Caco-2 (cell line): ENCODE measurements at regions not wholly inside any gene's neighbourhood (a gene's known extent, or its start where the extent isn't known, plus 50 kb on each side); places are given as distances from the start of the nearest gene placed in this dataset.

Experiments used
- BruUV-seq: library from RNA; stranded (reverse); fragments of 400-500 nt; replicated peaks from 2 replicates; lab custom pipeline; 2021; lab: Mats Ljungman, UMichigan
- CTCF ChIA-PET: fragments of 300-600 bp; sonication (Branson Sonifier 250); formaldehyde crosslinking; loops from one replicate; lab custom pipeline; 2022; ENCODE audit warnings: antibody characterized with exemption; lab: Charles Lee
- POLR2A ChIA-PET: fragments of 300-600 bp; sonication (Branson Sonifier 250); formaldehyde crosslinking; loops from one replicate; lab custom pipeline; 2022; ENCODE audit warnings: antibody characterized with exemption; lab: Charles Lee
- DNase-seq, 2 experiments: peaks; one replicate each; pipeline versions ENCODE4 v3.0.0 to v3.0.0-alpha.2; 2020 to 2022
- H3K27me3 ChIP-seq: replicated peaks from 2 replicates; pipeline ENCODE4 v1.6.0; 2011; ENCODE audit warnings: low read length; ENCODE audit not compliant: control insufficient read depth, insufficient read depth
- H3K36me3 ChIP-seq: 2 replicates; pipeline ENCODE4 v1.5.1; 2011; ENCODE audit warnings: low read length; ENCODE audit not compliant: control insufficient read depth, insufficient read depth
- H3K4me1 ChIP-seq: fragments of 250-450 bp; sonication (Bioruptor Pico); 2 replicates; pipeline ENCODE4 v1.5.1; 2020; ENCODE audit warnings: mild to moderate bottlenecking
- H3K4me3 ChIP-seq: 2 replicates; pipeline ENCODE4 v1.5.1; 2011; ENCODE audit warnings: low read depth, mild to moderate bottlenecking, control low read depth, low read length
- H3K9me3 ChIP-seq: fragments of 250-450 bp; sonication (Bioruptor Pico); 2 replicates; pipeline ENCODE4 v1.5.1; 2020; ENCODE audit warnings: mild to moderate bottlenecking, moderate library complexity
- H3K27ac Mint-ChIP-seq: one replicate; pipeline ENCODE4 v1.8.0; 2022; ENCODE audit warnings: mixed read lengths; ENCODE audit not compliant: unreplicated experiment
- H3K27me3 Mint-ChIP-seq: one replicate; pipeline ENCODE4 v1.8.0; 2022; ENCODE audit warnings: mixed read lengths; ENCODE audit not compliant: insufficient read depth, unreplicated experiment
- H3K36me3 Mint-ChIP-seq: one replicate; pipeline ENCODE4 v1.8.0; 2022; ENCODE audit warnings: mild to moderate bottlenecking, mixed read lengths; ENCODE audit not compliant: insufficient read depth, unreplicated experiment
- H3K4me1 Mint-ChIP-seq: one replicate; pipeline ENCODE4 v1.8.0; 2022; ENCODE audit warnings: low read depth, mixed read lengths; ENCODE audit not compliant: unreplicated experiment
- H3K4me3 Mint-ChIP-seq: one replicate; pipeline ENCODE4 v1.8.0; 2022; ENCODE audit warnings: mild to moderate bottlenecking, moderate library complexity, mixed read lengths; ENCODE audit not compliant: unreplicated experiment
- H3K9me3 Mint-ChIP-seq: one replicate; pipeline ENCODE4 v1.8.0; 2022; ENCODE audit warnings: mixed read lengths; ENCODE audit not compliant: unreplicated experiment
- CTCF ChIP-seq, 2 experiments: fragments of 200-600 bp in 1 of 2; IDR thresholded peaks; 1 replicate in 1 of 2; 2 replicates in 1 of 2; pipeline versions ENCODE4 v1.5.1 to v1.8.0; 2011 to 2022; ENCODE audit warnings: antibody characterized with exemption in 1 of 2, control low read depth in 1 of 2, inconsistent platforms in 1 of 2, low read depth in 1 of 2, low read length in 1 of 2, mild to moderate bottlenecking in 1 of 2, moderate library complexity in 1 of 2; ENCODE audit not compliant: insufficient read depth in 1 of 2, severe bottlenecking in 1 of 2, unreplicated experiment in 1 of 2
- intact Hi-C: fragments of 100-400 bp; cut with micrococcal nuclease; formaldehyde crosslinking; loops from one replicate; pipeline ENCODE4 v1.10.0; 2022; ENCODE audit not compliant: unreplicated experiment

DNA sequence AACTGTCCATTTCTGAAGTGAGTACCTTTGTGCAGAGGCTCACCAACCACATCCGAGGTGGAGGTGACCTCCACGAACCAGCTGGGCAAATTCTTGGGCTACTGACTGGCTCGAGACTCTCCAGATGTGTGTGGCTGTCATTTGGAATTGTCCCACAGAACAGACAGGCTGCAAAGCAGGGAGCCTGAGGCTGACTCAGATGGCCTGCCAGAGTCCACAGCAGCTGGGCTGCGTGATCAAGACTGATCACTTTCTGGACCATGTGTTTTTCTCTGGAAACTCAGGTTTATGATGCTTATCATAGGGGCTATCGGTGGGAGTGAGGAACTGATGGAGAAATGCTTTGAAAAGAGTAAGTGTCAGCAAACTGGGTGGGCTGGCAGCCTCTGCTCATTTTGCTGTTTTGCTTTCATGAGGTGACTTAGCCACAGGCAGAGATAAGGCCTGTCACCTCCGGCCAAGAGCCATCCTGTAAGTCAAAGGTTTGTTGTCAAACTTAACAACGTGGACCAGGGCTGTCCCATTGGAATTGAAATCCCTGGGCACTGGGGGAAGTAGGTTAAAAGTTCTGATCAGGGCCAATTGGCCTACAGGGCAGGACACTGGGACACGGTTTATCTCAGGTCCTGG lies 120.4 kb downstream of the LIPG start:
- no peak for TF ChIP-seq CTCF (IDR thresholded peaks at IDR 0.05; ENCODE audit: insufficient read depth in 1 of 2, low read depth in 1 of 2, low read length in 1 of 2, severe bottlenecking in 1 of 2, unreplicated experiment in 1 of 2)
- CTCF ChIA-PET, result no interaction called here
- Histone ChIP-seq H3K4me3 (no peak overlapping the region), H3K36me3 (no peaks in the 10 kb centered on the region), H3K27me3 (no peaks in the 10 kb centered on the region), H3K9me3 (no peaks in the 10 kb centered on the region), H3K4me1 (no peaks in the 10 kb centered on the region; the same call in 1 of the 2 replicates)
- DNase-seq, result no peak
- Mint-ChIP-seq H3K9me3 (peaks cover 18% of the 10 kb centered on the region), H3K4me3 (no peak overlapping the region), H3K27me3 (no peaks in the 10 kb centered on the region), H3K36me3 (no peaks in the 10 kb centered on the region), H3K27ac (no peak overlapping the region), H3K4me1 (no peaks in the 10 kb centered on the region)
- POLR2A ChIA-PET, result no interaction called here
- BruUV-seq, result no TSS peak
- intact Hi-C loops, result no loop called here

GRCh38 chr18:49681387-49681786 lies 119.5 kb downstream of the LIPG start:
- BruUV-seq, result no TSS peak
- ChIA-PET POLR2A (no interaction called here), CTCF (interaction anchor here (0.7 kb wide), 1 partner anchor 86 kb away, joined by 3 read pairs; no protein-coding TSS in a partner anchor)
- Histone ChIP-seq H3K9me3 (no peaks in the 10 kb centered on the region), H3K4me3 (no peak overlapping the region), H3K4me1 (no peaks in the 10 kb centered on the region; the same call in 1 of the 2 replicates), H3K36me3 (no peaks in the 10 kb centered on the region), H3K27me3 (no peaks in the 10 kb centered on the region)
- TF ChIP-seq CTCF (IDR thresholded peaks at IDR 0.05; ENCODE audit: insufficient read depth in 1 of 2, low read depth in 1 of 2, low read length in 1 of 2, severe bottlenecking in 1 of 2, unreplicated experiment in 1 of 2), result no peak
- intact Hi-C loops, result no loop called here
- peak in 1 of 2 experiments; percentile 5 for DNase-seq
- H3K27me3 Mint-ChIP-seq, result no peaks in the 10 kb centered on the region
- no peak overlapping the region for H3K4me3 Mint-ChIP-seq
- H3K36me3 Mint-ChIP-seq, result no peaks in the 10 kb centered on the region
- H3K4me1 Mint-ChIP-seq, result no peaks in the 10 kb centered on the region
- peaks cover 18% of the 10 kb centered on the region for H3K9me3 Mint-ChIP-seq
- H3K27ac Mint-ChIP-seq, result no peak overlapping the region

GRCh38 chr18:49678440-49678839 lies 116.6 kb downstream of the LIPG start:
- Histone ChIP-seq H3K4me3 (no peak overlapping the region), H3K4me1 (no peaks in the 10 kb centered on the region; the same call in 1 of the 2 replicates), H3K36me3 (no peaks in the 10 kb centered on the region), H3K27me3 (no peaks in the 10 kb centered on the region), H3K9me3 (no peaks in the 10 kb centered on the region)
- Mint-ChIP-seq H3K9me3 (peaks cover 6% of the 10 kb centered on the region), H3K4me1 (no peaks in the 10 kb centered on the region), H3K4me3 (no peak overlapping the region), H3K27me3 (no peaks in the 10 kb centered on the region), H3K27ac (no peak overlapping the region), H3K36me3 (no peaks in the 10 kb centered on the region)
- no TSS peak for BruUV-seq
- POLR2A ChIA-PET, result no interaction called here
- intact Hi-C loops, result no loop called here
- CTCF ChIA-PET, result no interaction called here
- TF ChIP-seq CTCF (IDR thresholded peaks at IDR 0.05; ENCODE audit: insufficient read depth in 1 of 2, low read depth in 1 of 2, low read length in 1 of 2, severe bottlenecking in 1 of 2, unreplicated experiment in 1 of 2), result no peak
- no peak for DNase-seq
